ENCODE measurements at regions not wholly inside any gene's neighbourhood (a gene's known extent, or its start where the extent isn't known, plus 50 kb on each side); places are given as distances from the start of the nearest gene placed in this dataset.

DNA sequence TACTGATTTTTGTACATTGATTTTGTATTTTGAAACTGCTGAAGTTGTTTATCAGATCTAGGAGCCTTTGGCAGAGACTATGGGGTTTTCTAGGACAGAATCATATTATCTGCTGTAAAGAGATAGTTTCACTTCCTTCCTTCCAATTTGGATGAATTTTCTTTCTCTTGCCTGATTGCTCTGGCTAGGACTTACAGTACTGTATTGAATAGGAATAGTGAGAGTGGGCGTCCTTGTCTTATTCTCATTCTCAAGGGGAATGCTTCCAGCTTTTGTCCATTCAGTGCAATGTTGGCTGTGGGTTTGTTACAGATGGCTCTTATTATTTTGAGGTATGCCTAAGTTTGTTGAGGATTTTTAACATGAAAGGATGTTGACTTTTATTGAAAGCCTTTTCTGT is 290.1 kb downstream of the MAP2K4 start:
- TF ChIP-seq FOXM1 (IDR thresholded peaks at IDR 0.05; ENCODE audit: borderline replicate concordance) (no peak), SP1 (IDR thresholded peaks at IDR 0.05) (no peak), FOXA1 (IDR thresholded peaks at IDR 0.05) (no peak), LEF1 (IDR thresholded peaks at IDR 0.05; ENCODE audit: borderline replicate concordance) (no peak), ZNF384 (IDR thresholded peaks at IDR 0.05) (no peak), ELF4 (IDR thresholded peaks at IDR 0.05) (no peak)
